LoVo (cell line): ENCODE measurements at regions not wholly inside any gene's neighbourhood (a gene's known extent, or its start where the extent isn't known, plus 50 kb on each side); places are given as distances from the start of the nearest gene placed in this dataset.

Experiments used
- DNase-seq: peaks from one replicate; pipeline ENCODE4 v3.0.0-alpha.2; 2016; ENCODE audit warnings: low spot score

- no peak for DNase-seq
These were observed 109.0 kb downstream of the TFAP2A start for GRCh38 chr6:10305790-10306415.

- DNase-seq, result no peak
These were observed 111.0 kb downstream of the TFAP2A start for GRCh38 chr6:10303608-10304506.

- no peak for DNase-seq
These were observed 112.2 kb downstream of the TFAP2A start for GRCh38 chr6:10302566-10303235.

- DNase-seq, result peak; percentile 30
These were observed 114.8 kb downstream of the TFAP2A start for GRCh38 chr6:10300071-10300470.

- DNase-seq, result no peak
These were observed 117.0 kb downstream of the TFAP2A start for GRCh38 chr6:10297832-10298231.

GRCh38 chr6:10278746-10279145 is 136.1 kb downstream of the TFAP2A start:
- DNase-seq, result no peak

- no peak for DNase-seq
These were observed 138.1 kb downstream of the TFAP2A start for GRCh38 chr6:10276660-10277287.

DNA sequence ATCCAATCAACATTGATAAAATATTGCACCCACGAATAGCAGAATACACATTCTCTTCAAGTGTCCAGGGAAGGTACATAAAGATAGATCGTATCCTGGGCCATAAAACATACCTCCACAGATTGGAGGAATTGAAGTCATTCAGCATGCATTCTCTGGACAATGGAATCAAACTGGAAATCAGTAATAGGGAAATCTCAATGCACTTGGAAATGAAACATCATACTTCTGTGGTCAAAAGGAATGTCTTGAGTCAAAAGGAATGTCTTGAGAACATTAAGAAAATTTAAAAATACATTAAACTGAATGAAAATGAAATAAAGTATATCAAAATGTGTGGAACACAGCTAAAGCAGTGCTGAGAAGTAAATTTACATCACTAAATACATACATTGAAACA is 138.8 kb downstream of the TFAP2A start:
- no peak for DNase-seq

GRCh38 chr6:10272591-10272990 is 142.3 kb downstream of the TFAP2A start:
- no peak for DNase-seq

- DNase-seq, result no peak
These were observed 142.9 kb downstream of the TFAP2A start for GRCh38 chr6:10271982-10272381.

- peak; percentile 18 for DNase-seq
These were observed 144.9 kb downstream of the TFAP2A start for GRCh38 chr6:10269814-10270472.

- no peak for DNase-seq
These were observed 146.1 kb downstream of the TFAP2A start for GRCh38 chr6:10268611-10269310.

GRCh38 chr6:10268111-10268510 is 146.8 kb downstream of the TFAP2A start:
- no peak for DNase-seq

DNA sequence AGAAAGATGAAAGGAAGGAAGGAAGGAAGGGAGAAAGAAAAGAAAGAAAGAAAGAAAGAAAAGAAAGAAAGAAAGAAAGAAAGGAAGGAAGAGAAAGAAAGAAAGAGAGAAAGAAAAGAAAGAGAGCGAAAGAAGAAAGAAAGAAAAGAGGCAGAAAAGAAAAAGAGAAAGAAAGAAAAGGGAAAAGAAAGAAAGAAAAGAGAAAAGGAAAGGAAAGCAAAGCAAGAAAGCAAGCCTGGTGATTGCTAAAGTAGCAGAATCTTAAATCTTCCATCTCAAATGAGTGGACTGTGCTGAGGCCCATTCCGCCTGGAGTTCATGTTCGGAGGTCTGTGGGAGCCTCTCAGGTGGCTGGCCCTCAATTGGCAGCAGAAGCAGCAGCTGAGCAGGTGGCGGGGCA is 148.4 kb downstream of the TFAP2A start:
- DNase-seq, result no peak

- DNase-seq, result no peak
These were observed 148.8 kb downstream of the TFAP2A start for GRCh38 chr6:10266061-10266460.

DNA sequence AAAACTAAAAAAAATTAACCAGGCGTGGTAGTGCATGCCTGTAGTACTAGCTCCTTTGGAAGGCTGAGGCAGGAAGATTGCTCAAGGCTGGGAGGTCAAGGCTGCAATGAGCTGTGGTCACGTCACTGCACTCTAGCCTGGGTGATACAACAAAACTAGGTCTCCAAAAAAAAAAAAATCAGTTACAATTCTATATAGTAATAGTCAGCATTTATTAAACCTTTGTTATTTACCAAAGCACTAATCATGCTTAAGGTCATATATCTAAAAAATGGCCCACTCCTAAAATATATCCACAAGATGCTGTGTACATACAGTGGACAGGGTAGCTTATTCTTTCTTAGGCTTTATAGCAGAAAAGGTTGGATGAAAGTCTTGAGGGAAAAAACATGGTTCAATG is 152.4 kb downstream of the TFAP2A start:
- DNase-seq, result no peak

- no peak for DNase-seq
These were observed 155.2 kb downstream of the TFAP2A start for GRCh38 chr6:10259671-10260070.

DNA sequence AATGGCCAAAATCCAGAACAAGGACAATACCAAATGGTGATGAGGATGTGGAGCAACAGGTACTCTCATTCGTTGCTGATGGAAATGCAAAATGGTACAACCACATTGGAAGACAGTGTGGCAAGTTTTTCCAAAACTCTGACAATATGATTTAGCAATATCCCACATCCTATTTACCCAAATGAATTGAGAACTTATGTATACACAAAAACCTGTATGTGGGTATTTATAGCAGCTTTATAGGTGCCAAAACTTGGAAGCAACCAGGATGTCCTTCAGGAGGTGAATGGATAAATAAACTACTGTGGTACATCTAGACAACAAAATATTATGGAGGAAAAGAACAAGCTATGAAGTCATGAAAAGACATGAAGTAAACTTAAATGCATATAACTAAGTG is 156.5 kb downstream of the TFAP2A start:
- DNase-seq, result no peak

DNA sequence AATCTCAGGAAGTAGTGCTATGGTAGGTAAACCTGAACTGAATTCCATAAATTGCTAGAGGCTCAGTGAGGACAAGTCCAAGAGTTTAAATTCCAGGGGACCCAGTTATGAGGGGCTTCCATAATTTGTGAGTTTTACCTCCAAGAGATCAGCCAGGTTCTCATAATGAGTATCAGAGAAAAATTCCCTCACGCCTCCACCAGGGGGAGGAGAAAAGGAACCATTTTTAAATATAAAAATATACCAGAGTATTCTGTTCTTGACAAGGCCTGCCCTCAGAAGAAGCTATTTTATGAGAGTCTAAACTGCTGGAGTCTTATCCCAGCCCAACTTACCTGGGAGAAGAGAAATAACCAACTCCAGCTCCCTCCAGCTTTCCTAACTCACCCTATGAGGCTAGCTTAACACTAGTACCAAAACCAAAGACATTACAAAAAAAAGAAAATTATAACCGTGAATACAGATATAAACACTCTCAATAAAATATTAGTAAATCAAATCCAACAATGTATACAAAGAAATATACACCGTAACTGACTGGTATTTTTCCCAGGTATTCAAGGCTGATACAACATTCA is 158.7 kb downstream of the TFAP2A start:
- DNase-seq, result no peak

DNA sequence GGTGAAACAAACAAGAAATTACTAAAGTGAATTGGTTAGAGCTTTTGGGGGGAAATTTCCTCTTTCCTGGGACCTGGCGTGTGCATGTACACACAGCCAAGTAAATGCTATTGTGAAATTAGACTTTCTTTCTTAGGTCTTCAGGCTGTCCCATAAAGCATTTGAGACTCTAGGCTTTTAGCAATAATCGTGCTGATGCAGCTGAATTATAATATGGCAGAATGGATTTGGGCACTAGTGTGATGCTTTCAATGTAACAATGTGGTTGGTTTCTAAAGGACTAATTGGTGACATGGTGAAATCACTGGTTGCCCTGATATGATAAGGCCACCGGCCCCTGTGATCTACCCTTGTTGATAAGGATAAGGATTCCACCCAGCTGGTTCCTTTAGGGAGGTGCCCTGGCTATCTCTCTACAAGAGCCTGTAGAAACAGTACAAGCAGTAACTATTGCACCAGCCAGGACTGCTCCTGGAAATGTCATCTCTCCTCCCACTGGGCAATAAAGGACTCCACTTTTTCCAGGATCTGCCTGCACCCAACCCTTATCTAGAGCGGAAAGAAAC is 164.1 kb downstream of the TFAP2A start:
- no peak for DNase-seq
